IMR-90 (cell line): ENCODE measurements at regions not wholly inside any gene's neighbourhood (a gene's known extent, or its start where the extent isn't known, plus 50 kb on each side); places are given as distances from the start of the nearest gene placed in this dataset.
"Not testable (repeated sequence)": the region's sequence is repeated elsewhere in the genome, so short reads cannot be mapped to it uniquely, and the experiment has no call there.

Experiments
- ATAC-seq: fragments of 200-7000 bp; cut with Tn5 transposase; 2 replicates; pipeline ENCODE4 v1.9.1; 2020; ENCODE audit warnings: low read depth, mild to moderate bottlenecking, moderate library complexity
- BruUV-seq: library from RNA; stranded (reverse); fragments of 400-500 nt; replicated peaks from 2 replicates; lab custom pipeline; 2021; lab: Mats Ljungman, UMichigan
- CTCF ChIA-PET: fragments of 300-600 bp; formaldehyde crosslinking; extraction: SDS; loops from one replicate; lab custom pipeline; 2021; ENCODE audit warnings: antibody characterized with exemption; lab: Yijun Ruan, JAX
- POLR2A ChIA-PET: fragments of 300-600 bp; sonication (Branson Sonifier 250); formaldehyde crosslinking; loops from one replicate; lab custom pipeline; 2022; ENCODE audit warnings: antibody characterized with exemption; ENCODE audit not compliant: unreplicated experiment; lab: Charles Lee
- DNase-seq: peaks from one replicate; pipeline ENCODE4 v3.0.0; 2013
- H2AFZ ChIP-seq: replicated peaks from 2 replicates; pipeline ENCODE3; 2013; ENCODE audit warnings: low read length, mild to moderate bottlenecking; ENCODE audit not compliant: poor library complexity
- H2AK5ac ChIP-seq: 2 replicates; pipeline ENCODE4 v1.6.1; 2013; ENCODE audit warnings: low read depth, low read length, inconsistent platforms
- H2AK9ac ChIP-seq: replicated peaks from 2 replicates; pipeline ENCODE3; 2013; ENCODE audit warnings: mild to moderate bottlenecking, low read depth, low read length, moderate library complexity; ENCODE audit not compliant: poor library complexity
- H2BK120ac ChIP-seq: 2 replicates; pipeline ENCODE4 v1.6.1; 2013; ENCODE audit warnings: low read depth, low read length, inconsistent platforms
- H2BK15ac ChIP-seq: 3 replicates; pipeline ENCODE4 v1.6.1; 2013; ENCODE audit warnings: low read depth, low read length, inconsistent platforms
- H2BK20ac ChIP-seq: 2 replicates; pipeline ENCODE4 v1.6.1; 2013; ENCODE audit warnings: low read depth, mild to moderate bottlenecking, inconsistent platforms, low read length, moderate library complexity
- H2BK5ac ChIP-seq: 2 replicates; pipeline ENCODE4 v1.6.1; 2013; ENCODE audit warnings: mild to moderate bottlenecking, low read depth, low read length, inconsistent platforms; ENCODE audit not compliant: poor library complexity, severe bottlenecking
- H3K14ac ChIP-seq: replicated peaks from 2 replicates; pipeline ENCODE4 v1.6.1; 2013; ENCODE audit warnings: low read depth, low read length, inconsistent platforms
- H3K18ac ChIP-seq: 2 replicates; pipeline ENCODE4 v1.6.1; 2013; ENCODE audit warnings: low read depth, low read length, control low read depth
- H3K23ac ChIP-seq: 2 replicates; pipeline ENCODE4 v1.6.1; 2013; ENCODE audit warnings: low read depth, low read length, inconsistent platforms
- H3K27ac ChIP-seq: 2 replicates; pipeline ENCODE4 v1.5.1; 2013; ENCODE audit warnings: mild to moderate bottlenecking, control low read depth, low read length; ENCODE audit not compliant: insufficient read depth
- H3K27me3 ChIP-seq: 2 replicates; pipeline ENCODE4 v1.6.1; 2013; ENCODE audit warnings: low read length; ENCODE audit not compliant: control insufficient read depth, insufficient read depth
- H3K36me3 ChIP-seq: 2 replicates; pipeline ENCODE4 v1.6.1; 2013; ENCODE audit warnings: low read length, mixed read lengths; ENCODE audit not compliant: control insufficient read depth, insufficient read depth
- H3K4ac ChIP-seq: 2 replicates; pipeline ENCODE4 v1.6.1; 2013; ENCODE audit warnings: low read depth, low read length, inconsistent platforms
- H3K4me1 ChIP-seq: 2 replicates; pipeline ENCODE4 v1.6.1; 2013; ENCODE audit warnings: low read length, mixed read lengths; ENCODE audit not compliant: control insufficient read depth, insufficient read depth
- H3K4me2 ChIP-seq: 2 replicates; pipeline ENCODE4 v1.6.1; 2013; ENCODE audit warnings: low read depth, mild to moderate bottlenecking, control low read depth, low read length, moderate library complexity
- H3K4me3 ChIP-seq: 2 replicates; pipeline ENCODE4 v1.5.1; 2013; ENCODE audit warnings: low read depth, mild to moderate bottlenecking, control low read depth, low read length, moderate library complexity; ENCODE audit not compliant: insufficient read depth
- H3K56ac ChIP-seq: 2 replicates; pipeline ENCODE4 v1.6.1; 2013; ENCODE audit warnings: low read length, inconsistent platforms; ENCODE audit not compliant: insufficient read depth; ENCODE audit errors: extremely low read depth
- H3K79me1 ChIP-seq, 2 experiments: 2 replicates each; pipeline ENCODE4 v1.6.1; 2013; ENCODE audit warnings: low read length in 2 of 2, inconsistent platforms in 1 of 2, low read depth in 1 of 2
- H3K9ac ChIP-seq: 2 replicates; pipeline ENCODE4 v1.6.1; 2013; ENCODE audit warnings: low read depth, low read length, control low read depth
- H3K9me1 ChIP-seq: 2 replicates; pipeline ENCODE4 v1.6.1; 2013; ENCODE audit warnings: low read length, inconsistent platforms; ENCODE audit not compliant: insufficient read depth
- H3K9me3 ChIP-seq: 2 replicates; pipeline ENCODE4 v1.6.1; 2013; ENCODE audit warnings: low read length; ENCODE audit not compliant: control insufficient read depth, insufficient read depth
- H4K20me1 ChIP-seq: 2 replicates; pipeline ENCODE4 v1.6.1; 2013; ENCODE audit warnings: low read length, inconsistent platforms; ENCODE audit not compliant: insufficient read depth
- H4K5ac ChIP-seq: 2 replicates; pipeline ENCODE4 v1.6.1; 2013; ENCODE audit warnings: mild to moderate bottlenecking, low read depth, low read length, control low read depth
- H4K8ac ChIP-seq, 2 experiments: 2 replicates each; pipeline ENCODE4 v1.6.1; 2013; ENCODE audit warnings: low read depth in 2 of 2, low read length in 2 of 2, control low read depth in 1 of 2, inconsistent platforms in 1 of 2
- H4K91ac ChIP-seq: 2 replicates; pipeline ENCODE4 v1.6.1; 2013; ENCODE audit warnings: low read depth, low read length, inconsistent platforms; ENCODE audit not compliant: insufficient read depth
- WGBS, 2 experiments: methylation state at CpG; one replicate each; pipeline versions ENCODE4 v1.1.5 to v1.1.7; 2013; ENCODE audit warnings: missing lambda C conversion rate in 2 of 2; ENCODE audit not compliant: insufficient read length in 1 of 2; ENCODE audit errors: extremely low coverage in 2 of 2; 5-methylcytosine and 5-hydroxymethylcytosine counted together
- dilution Hi-C: fragments of 300-500 bp; cut with HindIII; formaldehyde crosslinking; loops from one replicate; pipeline ENCODE4 v1.14.3; 2018; ENCODE audit warnings: low sequenced_read_pairs; ENCODE audit not compliant: unreplicated experiment
- in situ Hi-C: fragments of 300-500 bp; cut with MboI; formaldehyde crosslinking; loops from 3 replicates; pipeline ENCODE4 v1.14.3; 2019; ENCODE audit warnings: low sequenced_read_pairs, inconsistent platforms, mixed read lengths
- intact Hi-C: fragments of 100-400 bp; cut with micrococcal nuclease; formaldehyde crosslinking; loops from 2 replicates; pipeline ENCODE4 v1.10.0; 2022

- in situ Hi-C loops, POLR2A ChIA-PET, BruUV-seq: not testable (repeated sequence)
Measured at GRCh38 chr7:150090776-150091175, 217.0 kb downstream of the ATP6V0E2 start.

DNA sequence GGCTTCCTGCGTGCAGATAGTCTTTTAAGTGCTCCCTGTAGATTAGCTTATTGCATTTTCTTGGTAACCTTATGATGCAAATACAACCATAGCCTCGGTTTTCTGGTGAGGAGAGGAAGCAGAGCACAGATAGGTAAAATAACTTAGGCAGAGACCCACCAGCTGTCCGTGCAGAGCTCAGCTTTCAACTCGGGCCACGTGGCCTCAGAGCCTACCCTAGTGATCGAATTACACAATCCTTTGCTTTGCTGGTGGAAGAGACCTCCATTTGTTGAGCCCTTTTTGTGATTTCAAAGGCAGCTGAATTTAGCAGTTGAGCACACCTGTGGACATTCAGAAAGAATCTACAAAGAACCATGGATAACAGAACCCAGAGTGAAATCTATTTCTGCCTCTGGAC, 220.1 kb downstream of the ATP6V0E2 start:
- H3K23ac ChIP-seq, H3K9ac ChIP-seq, H2BK20ac ChIP-seq, ATAC-seq, H2AFZ ChIP-seq, H2BK15ac ChIP-seq, BruUV-seq, H3K9me1 ChIP-seq, H4K20me1 ChIP-seq, H3K4ac ChIP-seq, POLR2A ChIA-PET, in situ Hi-C loops, H3K4me2 ChIP-seq, H3K9me3 ChIP-seq, H4K5ac ChIP-seq, H3K27ac ChIP-seq, intact Hi-C loops, H3K4me1 ChIP-seq, H3K27me3 ChIP-seq, H2AK5ac ChIP-seq, H4K91ac ChIP-seq, H3K4me3 ChIP-seq, H4K8ac ChIP-seq, H3K18ac ChIP-seq, dilution Hi-C loops, H3K36me3 ChIP-seq, H3K14ac ChIP-seq, DNase-seq, H2AK9ac ChIP-seq, H3K79me1 ChIP-seq, H2BK5ac ChIP-seq, H3K56ac ChIP-seq, CTCF ChIA-PET, H2BK120ac ChIP-seq: not testable (repeated sequence)
- WGBS, 2 experiments = no CpG with 5 or more reads among the region's 6 CpGs

More at GRCh38 chr7:150090776-150091175, 217.0 kb downstream of the ATP6V0E2 start:
- H4K20me1 ChIP-seq, H3K9ac ChIP-seq, H3K36me3 ChIP-seq, H2AK5ac ChIP-seq, intact Hi-C loops, H2BK15ac ChIP-seq, H3K18ac ChIP-seq, H3K23ac ChIP-seq, DNase-seq, H2BK5ac ChIP-seq, H3K14ac ChIP-seq, H3K4me2 ChIP-seq, H3K4ac ChIP-seq, dilution Hi-C loops, H3K9me1 ChIP-seq, H2BK120ac ChIP-seq, H4K91ac ChIP-seq, H4K5ac ChIP-seq, H4K8ac ChIP-seq, H3K79me1 ChIP-seq, H2AK9ac ChIP-seq, H3K4me3 ChIP-seq, H2BK20ac ChIP-seq, H3K27ac ChIP-seq, H3K56ac ChIP-seq, H2AFZ ChIP-seq, ATAC-seq, H3K4me1 ChIP-seq, CTCF ChIA-PET, H3K27me3 ChIP-seq, H3K9me3 ChIP-seq: not testable (repeated sequence)
- no CpG with 5 or more reads among the region's 3 CpGs for WGBS, 2 experiments
